NCI-H1930 (cell line): ENCODE measurements at regions not wholly inside any gene's neighbourhood (a gene's known extent, or its start where the extent isn't known, plus 50 kb on each side); places are given as distances from the start of the nearest gene placed in this dataset.
"Not testable (repeated sequence)": the region's sequence is repeated elsewhere in the genome, so short reads cannot be mapped to it uniquely, and the experiment has no call there.

Experiments
- DNase-seq, 2 experiments: peaks; one replicate each; lab custom pipeline; 2025; lab: John Stamatoyannopoulos, UW

GRCh38 chr16:52386694-52387093 is 160.2 kb downstream of the TOX3 start:
- no peak for DNase-seq

GRCh38 chr16:52384378-52384777 is 162.6 kb downstream of the TOX3 start:
- DNase-seq: no peak

DNA sequence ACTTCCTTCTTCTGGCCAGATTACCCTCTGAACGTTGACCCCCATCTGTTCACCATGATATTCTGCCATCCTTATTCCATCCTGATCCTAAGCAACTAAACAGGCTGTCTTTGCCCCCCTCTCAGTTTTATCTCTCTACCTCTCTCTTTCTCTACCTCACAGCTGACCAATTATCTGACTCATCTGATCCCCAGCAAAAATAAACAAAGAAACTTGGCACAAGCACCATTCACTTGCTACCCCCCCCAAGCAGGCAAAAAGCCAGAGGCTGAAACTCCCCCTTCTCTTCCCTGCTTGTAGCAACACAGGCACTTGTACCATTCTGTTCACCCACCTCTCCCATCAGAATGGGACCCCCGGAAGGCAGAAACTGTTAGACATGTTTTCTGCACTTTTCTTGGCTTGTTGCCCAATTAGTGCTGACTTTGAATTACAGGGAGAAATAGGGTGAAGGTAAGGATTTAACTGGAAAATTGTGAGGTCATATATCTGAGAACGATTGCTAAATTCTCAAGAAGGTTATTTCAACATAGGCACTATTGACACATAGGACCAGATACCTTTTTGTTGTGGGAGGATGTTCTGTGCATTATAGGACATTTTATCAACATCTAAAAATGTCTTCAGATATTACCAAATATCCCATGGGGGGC is 163.2 kb downstream of the TOX3 start:
- no peak for DNase-seq

GRCh38 chr16:52383119-52383518 is 163.8 kb downstream of the TOX3 start:
- DNase-seq: no peak

- no peak for DNase-seq
Observed at GRCh38 chr16:52379551-52379950, 167.4 kb downstream of the TOX3 start.

- no peak for DNase-seq
Observed at GRCh38 chr16:52376676-52377280, 170.2 kb downstream of the TOX3 start.

- DNase-seq: no peak
Observed at GRCh38 chr16:52372313-52372712, 174.6 kb downstream of the TOX3 start.

- DNase-seq: no peak
Observed at GRCh38 chr16:52368859-52369258, 178.1 kb downstream of the TOX3 start.

DNA sequence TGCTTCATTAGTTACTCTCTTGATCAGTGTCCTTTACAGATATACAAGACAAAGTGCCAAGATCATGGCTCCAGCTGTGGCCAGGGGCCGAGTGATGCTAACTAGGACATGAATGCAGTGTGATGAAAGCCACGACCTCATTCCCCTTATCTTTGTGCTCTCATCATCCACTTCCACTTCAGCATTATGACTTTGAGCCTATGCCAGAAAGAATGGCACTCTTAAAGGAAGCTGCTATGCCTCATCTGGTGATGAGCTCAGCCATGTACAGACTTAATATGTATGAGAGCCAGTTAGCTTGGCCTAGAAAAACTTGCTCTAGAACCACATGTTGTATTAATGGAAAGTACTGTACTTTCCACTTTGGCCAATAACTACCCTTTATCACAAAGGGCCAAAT is 179.1 kb downstream of the TOX3 start:
- no peak for DNase-seq

DNA sequence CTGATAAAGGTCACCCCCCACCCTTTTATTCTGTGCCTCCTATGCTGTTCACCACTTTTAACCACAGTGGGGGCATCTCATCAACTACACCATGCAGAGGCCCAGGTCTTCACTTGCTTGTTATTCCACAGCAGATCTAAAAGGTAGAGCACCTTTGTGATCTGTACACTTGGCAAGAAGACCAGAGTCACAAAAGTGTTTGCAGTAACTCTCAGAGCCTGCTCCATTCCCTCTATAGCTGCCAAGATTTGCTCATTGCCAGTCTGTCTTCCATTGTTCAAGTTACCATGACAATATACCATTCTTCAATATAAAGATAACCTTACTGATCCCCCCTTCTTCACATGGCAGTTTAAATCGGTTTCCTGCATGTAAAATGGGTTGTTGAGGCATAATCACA is 180.0 kb downstream of the TOX3 start:
- DNase-seq: no peak

- no peak for DNase-seq
Observed at GRCh38 chr16:52364500-52364899, 182.4 kb downstream of the TOX3 start.

DNA sequence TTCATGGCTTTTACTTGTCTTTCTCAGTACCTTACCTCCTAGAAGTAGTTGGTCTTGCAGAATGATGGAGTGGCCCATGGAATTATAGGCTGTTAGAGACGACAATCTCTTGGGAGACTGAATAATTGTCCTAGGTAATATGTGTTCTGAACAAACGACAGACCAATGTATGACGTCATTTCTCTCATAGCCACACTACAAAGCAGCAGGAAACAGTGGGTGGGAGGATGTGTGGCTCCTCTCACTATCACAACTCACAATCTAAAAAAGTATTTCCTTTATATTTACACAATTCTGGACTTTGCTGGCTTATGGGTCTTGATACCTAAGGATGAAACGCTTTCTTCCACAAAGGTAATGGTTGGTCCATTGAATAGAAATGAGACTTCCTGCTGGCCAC is 183.9 kb downstream of the TOX3 start:
- no peak for DNase-seq

GRCh38 chr16:52357711-52358110 is 189.2 kb downstream of the TOX3 start:
- no peak for DNase-seq

GRCh38 chr16:52353249-52353648 is 193.7 kb downstream of the TOX3 start:
- no peak for DNase-seq

DNA sequence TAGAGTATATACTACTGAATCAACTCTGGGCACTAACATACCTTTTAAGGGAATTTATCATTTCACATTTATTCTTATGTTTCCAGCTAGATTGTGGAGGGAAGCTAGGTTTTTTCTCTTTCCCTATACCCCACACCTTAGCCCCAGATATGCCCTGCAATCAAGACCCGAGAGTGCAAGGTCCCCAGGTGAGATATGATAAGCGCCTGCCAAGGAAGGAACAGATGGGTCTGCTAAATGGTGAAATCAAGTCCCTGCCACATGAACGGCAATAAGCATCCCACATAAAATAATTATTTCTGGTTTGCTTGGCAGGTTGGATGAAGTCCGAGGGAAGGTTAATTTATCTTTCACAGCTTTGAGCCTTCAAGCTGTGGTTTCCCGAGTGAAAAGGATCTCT is 195.5 kb downstream of the TOX3 start:
- no peak for DNase-seq

- DNase-seq: no peak
Observed at GRCh38 chr16:52350031-52350642, 196.8 kb downstream of the TOX3 start.

- DNase-seq: no peak
Observed at GRCh38 chr16:52346709-52347108, 200.2 kb downstream of the TOX3 start.

DNA sequence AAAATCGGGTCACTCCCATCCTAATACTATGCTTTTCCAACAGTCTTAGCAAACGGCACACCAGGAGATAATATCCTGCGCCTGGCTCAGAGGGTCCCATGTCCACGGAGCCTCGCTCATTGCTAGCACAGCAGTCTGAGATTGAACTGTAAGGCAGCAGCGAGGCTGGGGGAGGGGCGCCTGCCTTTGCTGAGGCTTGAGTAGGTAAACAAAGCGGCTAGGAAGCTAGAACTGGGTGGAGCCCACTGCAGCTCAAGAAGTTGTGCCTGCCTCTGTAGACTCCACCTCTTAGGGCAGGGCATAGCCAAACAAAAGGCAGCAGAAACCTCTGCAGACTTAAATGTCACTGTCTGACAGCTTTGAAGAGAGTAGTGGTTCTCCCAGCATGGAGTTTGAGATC is 213.3 kb downstream of the TOX3 start:
- not testable (repeated sequence) for DNase-seq

GRCh38 chr16:52320930-52321439 is 226.0 kb downstream of the TOX3 start:
- no peak for DNase-seq

GRCh38 chr16:52318302-52319009 is 228.5 kb downstream of the TOX3 start:
- peak; percentile 59 to 69 for DNase-seq

DNA sequence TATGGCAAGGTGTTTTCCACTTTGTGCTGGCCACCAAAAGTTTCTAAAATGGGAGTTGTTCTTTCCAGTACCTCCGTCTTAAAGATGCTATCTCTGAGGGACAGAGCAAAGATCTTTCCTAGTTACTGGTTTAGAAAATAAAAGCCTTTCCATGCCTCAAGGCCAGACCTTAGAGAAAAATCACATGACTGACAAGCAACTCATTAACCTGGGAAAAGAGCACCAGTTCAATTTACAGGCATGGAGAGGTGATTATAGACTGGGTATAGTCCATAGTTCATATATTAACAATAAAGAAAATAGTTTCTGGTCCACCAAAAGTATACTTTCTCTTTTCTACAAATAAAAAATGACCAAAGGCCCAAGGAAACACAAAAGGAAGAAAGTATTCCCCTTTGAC is 230.7 kb downstream of the TOX3 start:
- DNase-seq: no peak

DNA sequence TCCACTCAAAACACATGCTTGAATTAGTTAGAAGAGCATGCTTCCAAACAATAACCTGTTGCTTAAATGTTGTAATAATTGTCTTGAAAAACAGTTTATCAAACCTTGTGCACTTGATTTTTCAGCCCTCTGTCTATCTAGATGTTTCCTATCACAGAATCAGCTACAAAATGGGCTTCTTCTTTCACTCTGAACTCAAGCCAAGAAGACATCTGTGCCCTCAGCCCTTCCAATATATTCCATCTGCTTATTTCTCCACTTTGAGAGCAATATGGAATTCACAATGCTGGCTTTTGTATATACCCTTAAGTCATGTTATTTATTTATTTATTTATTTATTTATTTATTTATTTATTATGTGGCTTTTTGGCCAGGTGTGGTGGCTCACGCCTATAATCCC is 234.2 kb downstream of the TOX3 start:
- DNase-seq: no peak
